ENCODE measurements at regions not wholly inside any gene's neighbourhood (a gene's known extent, or its start where the extent isn't known, plus 50 kb on each side); places are given as distances from the start of the nearest gene placed in this dataset.
"Not testable (repeated sequence)": the region's sequence is repeated elsewhere in the genome, so short reads cannot be mapped to it uniquely, and the experiment has no call there.

- in situ Hi-C loops (cut with HindIII; ENCODE audit: low pct_unique_long_range_greater_than_20kb, low sequenced_read_pairs), result no loop called here
- no peak for TF ChIP-seq JUND (IDR thresholded peaks at IDR 0.05; ENCODE audit: low read depth)
- peak in 1 of 2 experiments; percentile 28 for DNase-seq (ENCODE audit: low read depth in 1 of 2, low spot score in 1 of 2)
Observed at GRCh38 chr14:43729143-43729542, 777.9 kb downstream of the FSCB start.

- no peak for DNase-seq (ENCODE audit: low read depth in 1 of 2, low spot score in 1 of 2)
- no peak for TF ChIP-seq JUND (IDR thresholded peaks at IDR 0.05; ENCODE audit: low read depth)
- in situ Hi-C loops (cut with HindIII; ENCODE audit: low pct_unique_long_range_greater_than_20kb, low sequenced_read_pairs), result no loop called here
Observed at GRCh38 chr14:43706900-43707299, 800.2 kb downstream of the FSCB start.

GRCh38 chr14:43698561-43699284 is 808.4 kb downstream of the FSCB start:
- DNase-seq (ENCODE audit: low read depth in 1 of 2, low spot score in 1 of 2); in situ Hi-C loops (cut with HindIII; ENCODE audit: low pct_unique_long_range_greater_than_20kb, low sequenced_read_pairs): not testable (repeated sequence)

GRCh38 chr14:43697003-43697402 is 810.1 kb downstream of the FSCB start:
- in situ Hi-C loops (cut with HindIII; ENCODE audit: low pct_unique_long_range_greater_than_20kb, low sequenced_read_pairs), result no loop called here
- no peak for DNase-seq (ENCODE audit: low read depth in 1 of 2, low spot score in 1 of 2)
- TF ChIP-seq JUND (IDR thresholded peaks at IDR 0.05; ENCODE audit: low read depth), result no peak

GRCh38 chr14:43692706-43693105 is 814.4 kb downstream of the FSCB start:
- no peak for DNase-seq (ENCODE audit: low read depth in 1 of 2, low spot score in 1 of 2)
- no peak for TF ChIP-seq JUND (IDR thresholded peaks at IDR 0.05; ENCODE audit: low read depth)
- in situ Hi-C loops (cut with HindIII; ENCODE audit: low pct_unique_long_range_greater_than_20kb, low sequenced_read_pairs), result no loop called here

GRCh38 chr14:43687921-43688320 is 819.2 kb downstream of the FSCB start:
- in situ Hi-C loops (cut with HindIII; ENCODE audit: low pct_unique_long_range_greater_than_20kb, low sequenced_read_pairs), result no loop called here
- no peak for TF ChIP-seq JUND (IDR thresholded peaks at IDR 0.05; ENCODE audit: low read depth)
- no peak for DNase-seq (ENCODE audit: low read depth in 1 of 2, low spot score in 1 of 2)

GRCh38 chr14:43677581-43677980 is 829.5 kb downstream of the FSCB start:
- in situ Hi-C loops (cut with HindIII; ENCODE audit: low pct_unique_long_range_greater_than_20kb, low sequenced_read_pairs), result no loop called here
- no peak for TF ChIP-seq JUND (IDR thresholded peaks at IDR 0.05; ENCODE audit: low read depth)
- DNase-seq (ENCODE audit: low read depth in 1 of 2, low spot score in 1 of 2), result no peak

GRCh38 chr14:43674273-43674672 is 832.8 kb downstream of the FSCB start:
- DNase-seq (ENCODE audit: low read depth in 1 of 2, low spot score in 1 of 2), result no peak
- no peak for TF ChIP-seq JUND (IDR thresholded peaks at IDR 0.05; ENCODE audit: low read depth)
- in situ Hi-C loops (cut with HindIII; ENCODE audit: low pct_unique_long_range_greater_than_20kb, low sequenced_read_pairs), result no loop called here

GRCh38 chr14:43671716-43672485 is 835.2 kb downstream of the FSCB start:
- TF ChIP-seq JUND (IDR thresholded peaks at IDR 0.05; ENCODE audit: low read depth), result no peak
- DNase-seq (ENCODE audit: low read depth in 1 of 2, low spot score in 1 of 2), result no peak
- in situ Hi-C loops (cut with HindIII; ENCODE audit: low pct_unique_long_range_greater_than_20kb, low sequenced_read_pairs), result no loop called here

GRCh38 chr14:43669355-43669754 is 837.7 kb downstream of the FSCB start:
- no peak for TF ChIP-seq JUND (IDR thresholded peaks at IDR 0.05; ENCODE audit: low read depth)
- in situ Hi-C loops (cut with HindIII; ENCODE audit: low pct_unique_long_range_greater_than_20kb, low sequenced_read_pairs), result no loop called here
- DNase-seq (ENCODE audit: low read depth in 1 of 2, low spot score in 1 of 2), result no peak

- no peak for TF ChIP-seq JUND (IDR thresholded peaks at IDR 0.05; ENCODE audit: low read depth)
- no peak for DNase-seq (ENCODE audit: low read depth in 1 of 2, low spot score in 1 of 2)
- in situ Hi-C loops (cut with HindIII; ENCODE audit: low pct_unique_long_range_greater_than_20kb, low sequenced_read_pairs), result no loop called here
Observed at GRCh38 chr14:43665570-43666267, 841.4 kb downstream of the FSCB start.

GRCh38 chr14:43655194-43655593 is 851.9 kb downstream of the FSCB start:
- TF ChIP-seq JUND (IDR thresholded peaks at IDR 0.05; ENCODE audit: low read depth), result peak; percentile 83; the same call in 1 of the 2 replicates
- DNase-seq (ENCODE audit: low read depth in 1 of 2, low spot score in 1 of 2), result peak in 1 of 2 experiments; percentile 83
- in situ Hi-C loops (cut with HindIII; ENCODE audit: low pct_unique_long_range_greater_than_20kb, low sequenced_read_pairs), result not testable (repeated sequence)

- in situ Hi-C loops (cut with HindIII; ENCODE audit: low pct_unique_long_range_greater_than_20kb, low sequenced_read_pairs), result no loop called here
- DNase-seq (ENCODE audit: low read depth in 1 of 2, low spot score in 1 of 2), result peak in 1 of 2 experiments; percentile 55
- TF ChIP-seq JUND (IDR thresholded peaks at IDR 0.05; ENCODE audit: low read depth), result no peak
Observed at GRCh38 chr14:43651896-43652295, 855.2 kb downstream of the FSCB start.
